Breast epithelium (tissue), 3 donors: ENCODE measurements at regions not wholly inside any gene's neighbourhood (a gene's known extent, or its start where the extent isn't known, plus 50 kb on each side); places are given as distances from the start of the nearest gene placed in this dataset.

Experiments used
- POLR2A ChIP-seq: fragments of 450-650 bp; IDR thresholded peaks from one replicate; pipeline ENCODE4 v1.6.1; 2016; ENCODE audit warnings: antibody characterized with exemption, mild to moderate bottlenecking, moderate library complexity
- POLR2AphosphoS5 ChIP-seq, 3 donors: sonication (generic); formaldehyde crosslinking; IDR thresholded peaks; one replicate each; pipeline ENCODE4 v1.6.1; 2017; ENCODE audit warnings: antibody characterized with exemption in 3 of 3
- TF ChIP-seq, protein P1 (sequence below), 3 donors: fragments of 450-650 bp; IDR thresholded peaks; one replicate each; pipeline ENCODE4 v1.5.1; 2016 to 2017; ENCODE audit warnings: antibody characterized with exemption in 3 of 3, mild to moderate bottlenecking in 3 of 3, moderate library complexity in 3 of 3

DNA sequence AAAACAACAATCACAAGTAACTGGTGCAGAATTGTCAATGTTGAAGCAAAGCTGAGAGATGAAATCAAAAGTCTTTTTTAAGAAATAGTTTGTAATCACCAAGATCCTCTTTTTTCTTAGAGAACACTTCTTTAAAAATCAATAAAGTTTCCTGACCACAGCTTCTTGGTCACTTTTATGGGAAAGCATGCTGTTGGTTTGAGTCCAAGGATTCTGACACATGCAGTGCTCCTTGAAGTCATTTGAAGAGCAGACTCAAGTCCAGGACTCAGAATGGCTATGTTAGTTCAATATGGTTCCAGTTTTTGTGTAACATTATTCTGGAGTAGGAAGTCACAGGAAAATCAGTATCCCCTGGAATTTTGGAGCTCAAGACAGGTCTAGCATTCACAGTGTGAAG is 480.6 kb downstream of the NR2F1-AS1 start:
- no peak for TF ChIP-seq POLR2AphosphoS5 (IDR thresholded peaks at IDR 0.05)
- TF ChIP-seq, protein P1, sequence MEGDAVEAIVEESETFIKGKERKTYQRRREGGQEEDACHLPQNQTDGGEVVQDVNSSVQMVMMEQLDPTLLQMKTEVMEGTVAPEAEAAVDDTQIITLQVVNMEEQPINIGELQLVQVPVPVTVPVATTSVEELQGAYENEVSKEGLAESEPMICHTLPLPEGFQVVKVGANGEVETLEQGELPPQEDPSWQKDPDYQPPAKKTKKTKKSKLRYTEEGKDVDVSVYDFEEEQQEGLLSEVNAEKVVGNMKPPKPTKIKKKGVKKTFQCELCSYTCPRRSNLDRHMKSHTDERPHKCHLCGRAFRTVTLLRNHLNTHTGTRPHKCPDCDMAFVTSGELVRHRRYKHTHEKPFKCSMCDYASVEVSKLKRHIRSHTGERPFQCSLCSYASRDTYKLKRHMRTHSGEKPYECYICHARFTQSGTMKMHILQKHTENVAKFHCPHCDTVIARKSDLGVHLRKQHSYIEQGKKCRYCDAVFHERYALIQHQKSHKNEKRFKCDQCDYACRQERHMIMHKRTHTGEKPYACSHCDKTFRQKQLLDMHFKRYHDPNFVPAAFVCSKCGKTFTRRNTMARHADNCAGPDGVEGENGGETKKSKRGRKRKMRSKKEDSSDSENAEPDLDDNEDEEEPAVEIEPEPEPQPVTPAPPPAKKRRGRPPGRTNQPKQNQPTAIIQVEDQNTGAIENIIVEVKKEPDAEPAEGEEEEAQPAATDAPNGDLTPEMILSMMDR (IDR thresholded peaks at IDR 0.05): no peak
- no peak for TF ChIP-seq POLR2A
